LNCaP clone FGC (cell line): ENCODE measurements at regions not wholly inside any gene's neighbourhood (a gene's known extent, or its start where the extent isn't known, plus 50 kb on each side); places are given as distances from the start of the nearest gene placed in this dataset.
"Not testable (repeated sequence)": the region's sequence is repeated elsewhere in the genome, so short reads cannot be mapped to it uniquely, and the experiment has no call there.

ENCODE experiments used
- DNase-seq: peaks from one replicate; pipeline ENCODE4 v3.0.0-alpha.2; 2011; ENCODE audit warnings: low read depth
- H3K4me3 ChIP-seq: 2 replicates; pipeline ENCODE4 v1.5.1; 2011; ENCODE audit warnings: mild to moderate bottlenecking, low read depth, low read length, control low read depth
- CTCF ChIP-seq: IDR thresholded peaks from 2 replicates; pipeline ENCODE4 v1.5.1; 2012; ENCODE audit warnings: mild to moderate bottlenecking; ENCODE audit not compliant: control insufficient read depth, insufficient read depth; ENCODE audit errors: extremely low read depth

GRCh38 chr13:100980171-100980570, 305.6 kb upstream of the TMTC4 start:
- TF ChIP-seq CTCF = no peak
- H3K4me3 ChIP-seq = no peak overlapping the region
- no peak for DNase-seq

- no peak for DNase-seq
- no peak overlapping the region for H3K4me3 ChIP-seq
- no peak for TF ChIP-seq CTCF
These were observed 303.2 kb upstream of the TMTC4 start for GRCh38 chr13:100977841-100978240.

GRCh38 chr13:100976993-100977392, 302.4 kb upstream of the TMTC4 start:
- no peak overlapping the region for H3K4me3 ChIP-seq
- no peak for DNase-seq
- TF ChIP-seq CTCF = no peak

- H3K4me3 ChIP-seq, DNase-seq: not testable (repeated sequence)
These were observed 301.1 kb upstream of the TMTC4 start for GRCh38 chr13:100975666-100976065.

GRCh38 chr13:100962585-100962984, 288.0 kb upstream of the TMTC4 start:
- no peak for DNase-seq
- TF ChIP-seq CTCF = no peak
- no peak overlapping the region for H3K4me3 ChIP-seq

GRCh38 chr13:100961186-100961585, 286.6 kb upstream of the TMTC4 start:
- no peak for TF ChIP-seq CTCF
- H3K4me3 ChIP-seq = no peak overlapping the region
- no peak for DNase-seq

GRCh38 chr13:100958831-100959230, 284.2 kb upstream of the TMTC4 start:
- no peak for DNase-seq
- no peak for TF ChIP-seq CTCF
- no peak overlapping the region for H3K4me3 ChIP-seq

GRCh38 chr13:100957741-100958140, 283.1 kb upstream of the TMTC4 start:
- no peak for DNase-seq
- TF ChIP-seq CTCF = no peak

More at GRCh38 chr13:100957741-100958140, 283.1 kb upstream of the TMTC4 start:
- no peak overlapping the region for H3K4me3 ChIP-seq
